HepG2 (cell line): ENCODE measurements at regions not wholly inside any gene's neighbourhood (a gene's known extent, or its start where the extent isn't known, plus 50 kb on each side); places are given as distances from the start of the nearest gene placed in this dataset.

Experiments
- ARID4A ChIP-seq: sonication (generic); formaldehyde crosslinking; IDR thresholded peaks from 2 replicates; pipeline ENCODE4 v1.5.0; 2020; ENCODE audit warnings: mild to moderate bottlenecking, missing genetic modification reagents, borderline replicate concordance
- CERS6 ChIP-seq: sonication (generic); formaldehyde crosslinking; IDR thresholded peaks from 2 replicates; pipeline ENCODE4 v1.5.0; 2020; ENCODE audit warnings: missing genetic modification reagents
- E2F1 ChIP-seq: sonication (generic); formaldehyde crosslinking; IDR thresholded peaks from 2 replicates; pipeline ENCODE4 v1.5.0; 2020; ENCODE audit warnings: missing genetic modification reagents
- ELF1 ChIP-seq: sonication (generic); formaldehyde crosslinking; IDR thresholded peaks from 2 replicates; pipeline ENCODE4 v1.4.0; 2020; ENCODE audit warnings: missing genetic modification reagents
- EP300 ChIP-seq, 3 experiments: sonication (generic) in 1 of 3; formaldehyde crosslinking in 1 of 3; IDR thresholded peaks; 2 replicates each; pipeline versions ENCODE4 v1.5.1 to v1.6.1; 2011 to 2020; ENCODE audit warnings: low read depth in 2 of 3, low read length in 2 of 3, borderline replicate concordance in 1 of 3, improper control_type of control experiment in 1 of 3, mild to moderate bottlenecking in 1 of 3, missing genetic modification reagents in 1 of 3, moderate library complexity in 1 of 3
- MLLT10 ChIP-seq: sonication (generic); formaldehyde crosslinking; IDR thresholded peaks from 2 replicates; pipeline ENCODE4 v1.4.0; 2020; ENCODE audit warnings: missing genetic modification reagents
- NCOA5 ChIP-seq: sonication (generic); formaldehyde crosslinking; IDR thresholded peaks from 2 replicates; pipeline ENCODE4 v1.4.0; 2020; ENCODE audit warnings: missing genetic modification reagents
- POGZ ChIP-seq: sonication (generic); formaldehyde crosslinking; IDR thresholded peaks from 2 replicates; pipeline ENCODE4 v1.4.0; 2020; ENCODE audit warnings: mild to moderate bottlenecking, missing genetic modification reagents
- POLR2A ChIP-seq, 2 experiments: IDR thresholded peaks; 2 replicates each; pipeline ENCODE4 v1.6.1; 2011; ENCODE audit warnings: low read depth in 2 of 2, low read length in 2 of 2, mild to moderate bottlenecking in 1 of 2, moderate library complexity in 1 of 2; ENCODE audit not compliant: insufficient read depth in 1 of 2
- PRDM10 ChIP-seq: sonication (generic); formaldehyde crosslinking; IDR thresholded peaks from 2 replicates; pipeline ENCODE4 v1.4.0; 2020; ENCODE audit warnings: low read depth, missing genetic modification reagents
- SPEN ChIP-seq: sonication (generic); formaldehyde crosslinking; IDR thresholded peaks from 2 replicates; pipeline ENCODE4 v1.5.1; 2020; ENCODE audit warnings: low read depth, mild to moderate bottlenecking, missing genetic modification reagents
- ZBTB44 ChIP-seq: sonication (generic); formaldehyde crosslinking; IDR thresholded peaks from 2 replicates; pipeline ENCODE4 v1.4.0; 2020; ENCODE audit warnings: missing genetic modification reagents
- ZNF205 ChIP-seq: IDR thresholded peaks from 2 replicates; pipeline ENCODE4 v1.6.1; 2018; ENCODE audit warnings: missing biosample characterization, missing genetic modification reagents
- ZNF225 ChIP-seq: sonication (generic); formaldehyde crosslinking; IDR thresholded peaks from 2 replicates; pipeline ENCODE4 v1.4.0; 2020; ENCODE audit warnings: mild to moderate bottlenecking, missing genetic modification reagents
- ZNF644 ChIP-seq: IDR thresholded peaks from 2 replicates; pipeline ENCODE4 v1.6.1; 2016; ENCODE audit warnings: low read depth
- ZNF737 ChIP-seq: sonication (generic); formaldehyde crosslinking; IDR thresholded peaks from 2 replicates; pipeline ENCODE4 v1.5.0; 2020; ENCODE audit warnings: missing genetic modification reagents, mild to moderate bottlenecking, borderline replicate concordance

GRCh38 chr3:81985996-81986723 lies 224.7 kb upstream of the GBE1 start (continued):
- TF ChIP-seq PRDM10 (0 out of 2 replicates have a peak, but pooled peaks have one; percentile 29), POGZ (CRISPR knock-in tag) (peak; percentile 84), E2F1 (CRISPR knock-in tag) (0 out of 2 replicates have a peak, but pooled peaks have one; percentile 23), ZNF737 (CRISPR knock-in tag) (0 out of 2 replicates have a peak, but pooled peaks have one; percentile 41), CERS6 (CRISPR knock-in tag) (no peak), ZNF644 (CRISPR knock-in tag) (0 out of 2 replicates have a peak, but pooled peaks have one; percentile 56), ELF1 (CRISPR knock-in tag) (peak; percentile 70), MLLT10 (CRISPR knock-in tag) (no peak), ZBTB44 (CRISPR knock-in tag) (no peak), SPEN (no peak; the same call in 1 of the 2 replicates), ZNF225 (CRISPR knock-in tag) (no peak), ARID4A (peak; percentile 22; the same call in 1 of the 2 replicates), EP300 (IDR thresholded peaks at IDR 0.05; ENCODE audit: low read depth in 2 of 2, low read length in 2 of 2) (no peak), EP300 (CRISPR knock-in tag; IDR thresholded peaks at IDR 0.05; ENCODE audit: borderline replicate concordance) (0 out of 2 replicates have a peak, but pooled peaks have one; percentile 29), ZNF205 (CRISPR knock-in tag) (peak; percentile 60; the same call in 1 of the 2 replicates), POLR2A (IDR thresholded peaks at IDR 0.05; ENCODE audit: insufficient read depth in 1 of 2, low read depth in 2 of 2, low read length in 2 of 2) (peak; percentile 61 to 78), NCOA5 (no peak)
